CD14-positive monocyte (primary cell): ENCODE measurements at regions not wholly inside any gene's neighbourhood (a gene's known extent, or its start where the extent isn't known, plus 50 kb on each side); places are given as distances from the start of the nearest gene placed in this dataset.

Source experiments
- DNase-seq, 3 donors: peaks; one replicate each; pipeline ENCODE4 v3.0.0-alpha.2; 2011 to 2022
- H2AFZ ChIP-seq: 2 replicates; pipeline ENCODE4 v1.6.0; 2012; ENCODE audit warnings: mild to moderate bottlenecking, low read depth, low read length, inconsistent platforms; ENCODE audit not compliant: insufficient read depth, poor library complexity, severe bottlenecking
- H3K27ac ChIP-seq, 2 donors: 1 replicate in 1 of 2; 2 replicates in 1 of 2; pipeline ENCODE4 v1.5.1; 2012 to 2013; ENCODE audit warnings: low read length in 2 of 2, control low read depth in 1 of 2, inconsistent platforms in 1 of 2, low read depth in 1 of 2, mild to moderate bottlenecking in 1 of 2
- H3K27me3 ChIP-seq, 2 donors: one replicate each; pipeline versions ENCODE4 v1.6.0 to v1.6.1; 2011 to 2013; ENCODE audit warnings: low read length in 2 of 2; ENCODE audit not compliant: control insufficient read depth in 2 of 2, insufficient read depth in 2 of 2
- H3K36me3 ChIP-seq, 2 donors: replicated peaks in 1 of 2; 1 replicate in 1 of 2; 2 replicates in 1 of 2; pipeline versions ENCODE4 v1.5.1 to v1.6.1; 2012 to 2013; ENCODE audit warnings: low read length in 2 of 2, control low read depth in 1 of 2, inconsistent platforms in 1 of 2, mild to moderate bottlenecking in 1 of 2; ENCODE audit not compliant: insufficient read depth in 2 of 2, control insufficient read depth in 1 of 2
- H3K4me1 ChIP-seq, 2 donors: 1 replicate in 1 of 2; 2 replicates in 1 of 2; pipeline versions ENCODE4 v1.5.1 to v1.6.1; 2012 to 2013; ENCODE audit warnings: low read length in 2 of 2, control low read depth in 1 of 2, inconsistent platforms in 1 of 2, mild to moderate bottlenecking in 1 of 2, moderate library complexity in 1 of 2; ENCODE audit not compliant: insufficient read depth in 2 of 2, control insufficient read depth in 1 of 2
- H3K4me2 ChIP-seq: replicated peaks from 2 replicates; pipeline ENCODE3; 2012; ENCODE audit warnings: low read length, moderate library complexity, mild to moderate bottlenecking; ENCODE audit not compliant: poor library complexity, severe bottlenecking; ENCODE audit errors: extremely low read depth
- H3K4me3 ChIP-seq, 3 experiments: fragments of 200-600 bp in 1 of 3; sonication (generic) in 1 of 3; replicated peaks in 1 of 3; 1 replicate in 2 of 3; 2 replicates in 1 of 3; pipeline ENCODE4 v1.5.1; 2011 to 2013; ENCODE audit warnings: low read length in 3 of 3, mild to moderate bottlenecking in 3 of 3, control low read depth in 2 of 3, low read depth in 2 of 3, inconsistent platforms in 1 of 3, moderate library complexity in 1 of 3
- H3K79me2 ChIP-seq: 2 replicates; pipeline ENCODE4 v1.6.0; 2012; ENCODE audit warnings: mild to moderate bottlenecking, control low read depth, inconsistent platforms, low read length, moderate library complexity; ENCODE audit not compliant: insufficient read depth
- H3K9ac ChIP-seq: 2 replicates; pipeline ENCODE4 v1.6.0; 2017; ENCODE audit warnings: low read length, mild to moderate bottlenecking; ENCODE audit not compliant: insufficient read depth, poor library complexity, severe bottlenecking
- H3K9me3 ChIP-seq, 2 donors: replicated peaks in 1 of 2; 1 replicate in 1 of 2; 2 replicates in 1 of 2; pipeline versions ENCODE4 v1.5.1 to v1.6.1; 2012 to 2013; ENCODE audit warnings: low read length in 2 of 2, control low read depth in 1 of 2; ENCODE audit not compliant: control insufficient read depth in 1 of 2, insufficient read depth in 1 of 2
- H4K20me1 ChIP-seq: 2 replicates; pipeline ENCODE4 v1.6.0; 2012; ENCODE audit warnings: mild to moderate bottlenecking, low read length, control low read depth, moderate library complexity; ENCODE audit not compliant: insufficient read depth
- H3K27ac Mint-ChIP-seq, 7 donors: one replicate each; pipeline ENCODE4 v1.8.0; 2020; ENCODE audit warnings: mild to moderate bottlenecking in 7 of 7, mixed read lengths in 7 of 7, moderate library complexity in 6 of 7, inconsistent platforms in 2 of 7
- H3K27me3 Mint-ChIP-seq, 3 donors: one replicate each; pipeline ENCODE4 v1.8.0; 2021 to 2022; ENCODE audit warnings: low read depth in 3 of 3, mild to moderate bottlenecking in 3 of 3, mixed read lengths in 3 of 3, moderate library complexity in 3 of 3, inconsistent platforms in 1 of 3
- H3K36me3 Mint-ChIP-seq, 2 donors: one replicate each; pipeline ENCODE4 v1.8.0; 2020; ENCODE audit warnings: mixed read lengths in 2 of 2, inconsistent platforms in 1 of 2, mild to moderate bottlenecking in 1 of 2
- H3K4me1 Mint-ChIP-seq: one replicate; pipeline ENCODE4 v1.8.0; 2020; ENCODE audit warnings: mild to moderate bottlenecking, mixed read lengths
- H3K4me3 Mint-ChIP-seq, 2 donors: one replicate each; pipeline ENCODE4 v1.8.0; 2020; ENCODE audit warnings: mild to moderate bottlenecking in 2 of 2, mixed read lengths in 2 of 2, moderate library complexity in 1 of 2
- H3K9me3 Mint-ChIP-seq, 7 donors: one replicate each; pipeline ENCODE4 v1.8.0; 2020 to 2022; ENCODE audit warnings: mixed read lengths in 7 of 7, mild to moderate bottlenecking in 6 of 7, moderate library complexity in 6 of 7, inconsistent platforms in 2 of 7
- WGBS: methylation state at CpG from one replicate; pipeline ENCODE4 v1.1.5; 2013; ENCODE audit warnings: missing lambda C conversion rate; ENCODE audit not compliant: insufficient coverage; 5-methylcytosine and 5-hydroxymethylcytosine counted together
- intact Hi-C, 2 donors: fragments of 100-400 bp; cut with micrococcal nuclease; formaldehyde crosslinking; loops; one replicate each; pipeline versions ENCODE4 v1.15.0 to v1.15.1; 2023
- TF ChIP-seq, protein P1 (sequence below): fragments of 200-600 bp; IDR thresholded peaks from one replicate; pipeline ENCODE4 v1.8.0; 2022; ENCODE audit warnings: antibody characterized with exemption, mild to moderate bottlenecking

DNA sequence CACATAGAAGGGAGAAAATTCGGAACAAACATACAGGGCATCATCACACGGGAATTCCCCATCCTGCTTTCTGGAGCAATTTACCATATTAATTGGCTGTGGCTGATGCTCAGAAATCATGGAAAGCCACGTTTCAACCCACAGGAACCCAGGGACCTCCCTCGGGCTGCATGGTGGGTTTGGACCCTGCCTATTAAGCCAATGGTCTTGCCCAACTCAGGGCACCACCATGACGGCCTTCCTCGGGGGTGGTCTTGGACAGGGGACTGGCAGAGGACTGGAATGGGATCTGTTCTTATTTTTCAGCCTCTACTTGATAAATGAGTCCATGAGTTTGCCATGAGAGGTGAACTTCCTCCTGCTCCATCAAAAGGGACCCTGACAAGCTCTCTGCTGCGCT lies 374.0 kb downstream of the SHANK2 start:
- Histone ChIP-seq H3K79me2 (no peaks in the 10 kb centered on the region), H3K4me3 (no peak overlapping the region), H3K27me3 (no peaks in the 10 kb centered on the region), H3K4me1 (no peaks in the 10 kb centered on the region), H2AFZ (no peak overlapping the region), H3K9me3 (no peaks in the 10 kb centered on the region), H3K4me2 (no peak overlapping the region), H3K36me3 (no peaks in the 10 kb centered on the region), H3K27ac (no peak overlapping the region), H4K20me1 (no peaks in the 10 kb centered on the region), H3K9ac (no peak overlapping the region)
- Mint-ChIP-seq H3K27me3 (peaks cover 7 to 26% (median 11%) of the 10 kb centered on the region in 3 donors), H3K27ac (no peak overlapping the region), H3K4me3 (no peak overlapping the region), H3K36me3 (no peaks in the 10 kb centered on the region), H3K9me3 (peaks cover 0 to 2% (median 0%) of the 10 kb centered on the region in 7 donors), H3K4me1 (no peaks in the 10 kb centered on the region)
- intact Hi-C loops, result no loop called here
- 74% methylated on average over 5 of the region's 7 CpGs for WGBS
- DNase-seq, result no peak
- TF ChIP-seq, protein P1, sequence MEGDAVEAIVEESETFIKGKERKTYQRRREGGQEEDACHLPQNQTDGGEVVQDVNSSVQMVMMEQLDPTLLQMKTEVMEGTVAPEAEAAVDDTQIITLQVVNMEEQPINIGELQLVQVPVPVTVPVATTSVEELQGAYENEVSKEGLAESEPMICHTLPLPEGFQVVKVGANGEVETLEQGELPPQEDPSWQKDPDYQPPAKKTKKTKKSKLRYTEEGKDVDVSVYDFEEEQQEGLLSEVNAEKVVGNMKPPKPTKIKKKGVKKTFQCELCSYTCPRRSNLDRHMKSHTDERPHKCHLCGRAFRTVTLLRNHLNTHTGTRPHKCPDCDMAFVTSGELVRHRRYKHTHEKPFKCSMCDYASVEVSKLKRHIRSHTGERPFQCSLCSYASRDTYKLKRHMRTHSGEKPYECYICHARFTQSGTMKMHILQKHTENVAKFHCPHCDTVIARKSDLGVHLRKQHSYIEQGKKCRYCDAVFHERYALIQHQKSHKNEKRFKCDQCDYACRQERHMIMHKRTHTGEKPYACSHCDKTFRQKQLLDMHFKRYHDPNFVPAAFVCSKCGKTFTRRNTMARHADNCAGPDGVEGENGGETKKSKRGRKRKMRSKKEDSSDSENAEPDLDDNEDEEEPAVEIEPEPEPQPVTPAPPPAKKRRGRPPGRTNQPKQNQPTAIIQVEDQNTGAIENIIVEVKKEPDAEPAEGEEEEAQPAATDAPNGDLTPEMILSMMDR, result no peak

DNA sequence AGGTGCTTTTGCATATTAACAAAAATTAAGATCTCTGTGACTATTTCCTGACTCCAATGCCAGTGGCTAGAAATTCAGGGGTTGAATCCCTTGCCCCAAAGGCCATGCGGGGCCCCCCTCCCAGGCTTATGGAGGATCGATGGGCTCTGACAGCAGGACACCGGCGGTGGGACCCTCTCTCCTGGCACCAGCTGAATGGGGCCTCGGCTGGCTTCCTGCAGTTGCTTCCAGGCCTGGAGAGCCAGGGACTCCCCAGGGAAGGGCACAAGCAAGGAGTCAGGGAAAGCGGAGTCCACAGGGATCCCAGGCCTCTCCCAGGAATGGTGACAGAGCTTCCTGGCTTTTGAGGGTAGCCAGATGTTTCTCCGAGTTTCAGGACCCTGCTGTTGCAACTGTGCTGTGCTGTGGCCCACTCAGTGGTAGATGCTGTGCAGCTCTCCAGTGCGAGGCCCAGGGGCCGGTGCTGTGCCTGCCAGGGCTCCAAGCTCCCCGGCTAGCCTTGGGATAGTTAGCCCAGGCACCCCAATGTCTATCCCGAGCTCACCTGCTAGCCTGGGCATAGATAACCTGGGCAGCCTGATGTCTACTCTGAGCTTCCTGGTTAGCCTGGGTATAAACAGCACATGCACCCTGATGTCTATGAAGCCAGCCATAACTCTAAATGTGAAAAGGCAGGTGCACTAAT lies 372.6 kb downstream of the SHANK2 start:
- Histone ChIP-seq H3K27me3 (no peaks in the 10 kb centered on the region), H3K79me2 (no peaks in the 10 kb centered on the region), H2AFZ (no peak overlapping the region), H3K4me2 (no peak overlapping the region), H4K20me1 (no peaks in the 10 kb centered on the region), H3K9ac (no peak overlapping the region), H3K27ac (no peak overlapping the region), H3K36me3 (no peaks in the 10 kb centered on the region), H3K4me1 (no peaks in the 10 kb centered on the region), H3K4me3 (no peak overlapping the region), H3K9me3 (no peaks in the 10 kb centered on the region)
- no peak overlapping the region for H3K4me3 Mint-ChIP-seq
- H3K4me1 Mint-ChIP-seq, result no peaks in the 10 kb centered on the region
- no peak for DNase-seq
- peaks cover 4 to 26% (median 11%) of the 10 kb centered on the region in 3 donors for H3K27me3 Mint-ChIP-seq
- TF ChIP-seq, protein P1, result no peak
- 91% methylated on average over 11 of the region's 11 CpGs for WGBS
- no peak overlapping the region for H3K27ac Mint-ChIP-seq
- no peaks in the 10 kb centered on the region for H3K36me3 Mint-ChIP-seq
- peaks cover 0 to 2% (median 0%) of the 10 kb centered on the region in 7 donors for H3K9me3 Mint-ChIP-seq
- intact Hi-C loops, result no loop called here
